NB4 (cell line): ENCODE measurements at regions not wholly inside any gene's neighbourhood (a gene's known extent, or its start where the extent isn't known, plus 50 kb on each side); places are given as distances from the start of the nearest gene placed in this dataset.

Experiments used
- CTCF ChIP-seq: IDR thresholded peaks from one replicate; pipeline ENCODE4 v1.5.1; 2012; ENCODE audit warnings: low read depth, low read length
- POLR2A ChIP-seq: IDR thresholded peaks from 2 replicates; pipeline ENCODE4 v1.6.1; 2011; ENCODE audit warnings: mild to moderate bottlenecking; ENCODE audit not compliant: insufficient read length; ENCODE audit errors: extremely low read depth

DNA sequence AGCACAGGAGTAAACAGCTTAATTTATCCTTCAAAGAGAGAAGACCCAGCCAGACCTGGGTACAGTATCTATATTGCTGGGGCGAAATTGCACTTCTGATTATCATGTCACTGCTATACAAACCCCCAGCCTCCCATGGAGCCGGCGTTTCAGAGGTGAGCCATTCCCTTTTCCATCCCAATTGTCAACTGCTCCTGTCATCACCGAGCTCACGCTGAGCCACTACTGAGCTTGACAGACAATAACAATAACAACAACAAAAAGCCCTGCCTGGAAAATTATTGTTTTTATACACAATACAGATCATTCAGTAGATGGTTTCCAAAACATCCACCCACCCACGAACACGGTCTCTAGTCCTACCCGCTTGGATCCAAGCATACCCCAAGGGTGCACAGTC is 129.0 kb upstream of the JARID2 start:
- TF ChIP-seq CTCF (no peak), POLR2A (no peak)
